ENCODE measurements at regions not wholly inside any gene's neighbourhood (a gene's known extent, or its start where the extent isn't known, plus 50 kb on each side); places are given as distances from the start of the nearest gene placed in this dataset.

- Histone ChIP-seq H4K91ac (ENCODE audit: insufficient read length, low read depth, low read length) (no peak overlapping the region), H4K5ac (ENCODE audit: insufficient read length, low read depth, low read length) (no peak overlapping the region), H3K4me2 (ENCODE audit: insufficient read depth, insufficient read length, low read length) (no peak overlapping the region), H3K27me3 (ENCODE audit: insufficient read depth, low read length) (no peaks in the 10 kb centered on the region), H2BK120ac (ENCODE audit: low read depth, low read length, poor library complexity, severe bottlenecking) (no peak overlapping the region), H2BK5ac (ENCODE audit: insufficient read length, low read length) (no peak overlapping the region), H3K23ac (ENCODE audit: insufficient read length, low read depth, low read length) (no peak overlapping the region), H4K8ac (replicated peaks; ENCODE audit: insufficient read length, low read depth, low read length) (no peak overlapping the region), H3K56ac (ENCODE audit: insufficient read length, low read depth, low read length) (no peak overlapping the region), H3K79me1 (ENCODE audit: insufficient read depth, low read depth, low read length, poor library complexity, severe bottlenecking) (no peaks in the 10 kb centered on the region), H3K4me1 (ENCODE audit: insufficient read depth, low read length) (no peaks in the 10 kb centered on the region), H3K27ac (ENCODE audit: insufficient read length, low read depth, low read length) (no peak overlapping the region), H2BK12ac (ENCODE audit: insufficient read length, low read depth, low read length) (no peak overlapping the region), H2BK20ac (ENCODE audit: low read depth, low read length, poor library complexity, severe bottlenecking) (no peak overlapping the region), H2AFZ (ENCODE audit: low read length) (no peak overlapping the region), H4K20me1 (ENCODE audit: control insufficient read depth, insufficient read depth, insufficient read length) (no peaks in the 10 kb centered on the region), H3K18ac (ENCODE audit: insufficient read length, low read depth, low read length) (no peak overlapping the region), H2BK15ac (ENCODE audit: low read depth, low read length) (no peak overlapping the region), H3K4ac (ENCODE audit: low read depth, low read length) (no peak overlapping the region), H3T11ph (ENCODE audit: low read length) (no peak overlapping the region), H3K9ac (ENCODE audit: extremely low read depth, insufficient read length, low read length) (no peak overlapping the region), H3K79me2 (ENCODE audit: insufficient read depth, low read length) (no peaks in the 10 kb centered on the region), H3K9me3 (ENCODE audit: control insufficient read depth, low read depth, low read length) (no peaks in the 10 kb centered on the region), H2AK5ac (ENCODE audit: insufficient read length, low read length) (no peak overlapping the region), H3K23me2 (ENCODE audit: insufficient read length, low read depth, low read length, poor library complexity, severe bottlenecking) (no peaks in the 10 kb centered on the region), H3K14ac (ENCODE audit: insufficient read depth, low read length) (no peak overlapping the region)
- Mint-ChIP-seq H3K27me3 (ENCODE audit: low read depth) (no peaks in the 10 kb centered on the region), H3K27ac (no peak overlapping the region), H3K9me3 (no peaks in the 10 kb centered on the region), H3K4me3 (no peak overlapping the region), H3K36me3 (ENCODE audit: insufficient read depth in 1 of 3, low read depth in 3 of 3) (no peaks in the 10 kb centered on the region), H3K4me1 (no peaks in the 10 kb centered on the region)
- TF ChIP-seq CTCF (conservative IDR thresholded peaks at IDR 0.05), result no peak
- no peak for DNase-seq
Observed at GRCh38 chr4:84269536-84270044, 229.5 kb downstream of the NKX6-1 start.
